ENCODE measurements at regions not wholly inside any gene's neighbourhood (a gene's known extent, or its start where the extent isn't known, plus 50 kb on each side); places are given as distances from the start of the nearest gene placed in this dataset.
"Not testable (repeated sequence)": the region's sequence is repeated elsewhere in the genome, so short reads cannot be mapped to it uniquely, and the experiment has no call there.

- peak; percentile 1 for DNase-seq (ENCODE audit: low read depth)
Measured at GRCh38 chr10:65581426-65582026, 1344.3 kb upstream of the LRRTM3 start.

GRCh38 chr10:65602182-65602865, 1323.5 kb upstream of the LRRTM3 start:
- no peak for DNase-seq (ENCODE audit: low read depth)

GRCh38 chr10:65611592-65611991, 1314.2 kb upstream of the LRRTM3 start:
- DNase-seq (ENCODE audit: low read depth) = no peak

- no peak for DNase-seq (ENCODE audit: low read depth)
Measured at GRCh38 chr10:65614956-65615565, 1310.8 kb upstream of the LRRTM3 start.

DNA sequence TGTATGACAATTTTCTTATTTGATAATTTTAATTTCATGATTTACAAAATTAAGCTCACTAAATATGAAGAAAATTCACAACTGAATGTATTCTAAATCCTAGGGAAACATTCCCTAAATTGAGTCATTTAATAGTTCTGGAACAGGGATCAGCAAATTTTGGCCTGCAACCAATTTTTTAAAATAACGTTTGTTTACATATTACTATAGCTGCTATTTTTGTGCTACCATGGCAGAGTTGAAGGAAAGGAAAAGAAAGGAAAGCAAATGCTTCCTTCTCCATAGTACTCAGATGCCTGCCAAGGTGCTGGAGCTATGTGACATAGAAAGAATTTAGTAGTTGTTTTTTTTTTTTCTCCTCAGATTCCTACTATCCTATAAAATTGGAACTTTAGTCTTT, 1307.7 kb upstream of the LRRTM3 start:
- peak; percentile 22 for DNase-seq (ENCODE audit: low read depth)

GRCh38 chr10:65620404-65621048, 1305.3 kb upstream of the LRRTM3 start:
- DNase-seq (ENCODE audit: low read depth) = no peak

DNA sequence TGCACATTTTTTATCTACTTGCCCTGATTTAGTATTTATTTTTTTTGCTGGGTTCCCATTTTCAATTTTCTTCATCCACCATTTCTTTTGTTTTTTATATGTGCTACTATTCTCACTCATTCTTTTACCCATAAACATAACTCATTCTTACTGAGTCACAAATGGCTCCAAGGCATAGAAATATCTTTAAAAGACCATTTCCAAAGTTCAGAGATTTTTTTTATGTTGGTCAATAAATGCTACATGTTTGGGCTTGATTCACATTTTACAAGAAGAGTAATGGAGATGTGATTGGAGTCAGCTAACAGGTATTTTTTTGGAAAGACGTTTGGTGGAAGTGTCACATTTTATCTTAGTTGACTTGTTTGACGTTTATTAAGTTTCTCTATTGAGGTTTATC, 1303.2 kb upstream of the LRRTM3 start:
- no peak for DNase-seq (ENCODE audit: low read depth)

- peak; percentile 1 for DNase-seq (ENCODE audit: low read depth)
Measured at GRCh38 chr10:65628493-65629139, 1297.2 kb upstream of the LRRTM3 start.

DNA sequence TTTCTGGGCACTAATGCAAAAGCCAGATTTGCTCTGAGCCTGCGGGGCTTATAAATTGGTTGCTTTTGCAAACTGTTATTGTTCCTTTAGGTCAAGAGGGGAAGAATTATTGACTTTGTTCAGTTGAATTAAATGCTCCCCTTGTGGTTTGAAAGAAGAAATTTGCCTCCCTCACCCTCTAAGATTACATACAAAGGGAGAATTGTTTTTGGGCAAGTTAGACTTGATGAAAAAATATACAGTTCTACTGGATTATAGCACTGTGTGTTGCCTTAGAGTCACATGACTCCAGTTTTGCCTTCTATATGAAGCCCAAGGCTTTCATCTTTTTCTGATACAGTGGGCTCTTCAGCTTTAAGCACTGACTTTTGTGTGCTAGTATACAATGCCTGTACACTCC, 1265.8 kb upstream of the LRRTM3 start:
- no peak for DNase-seq (ENCODE audit: low read depth)

DNA sequence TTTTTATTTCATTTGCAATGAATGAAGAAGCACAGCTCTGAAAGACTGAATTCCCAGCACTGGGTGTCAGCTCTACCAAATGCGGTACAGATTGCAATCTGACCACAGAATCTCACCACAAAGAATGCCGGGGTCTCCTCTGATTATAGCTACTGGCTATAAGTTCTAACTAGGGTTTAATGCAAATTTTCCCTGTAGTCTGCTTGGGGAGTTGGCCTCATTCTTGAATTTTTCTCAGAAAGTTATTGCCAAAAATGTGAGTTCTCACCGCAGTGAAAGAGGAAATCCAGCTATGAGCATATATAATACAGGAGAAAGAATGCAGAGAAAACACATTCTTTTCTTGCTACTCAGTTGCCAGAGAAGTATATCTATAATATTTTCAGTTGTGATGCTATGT, 1255.7 kb upstream of the LRRTM3 start:
- DNase-seq (ENCODE audit: low read depth) = peak; percentile 19

DNA sequence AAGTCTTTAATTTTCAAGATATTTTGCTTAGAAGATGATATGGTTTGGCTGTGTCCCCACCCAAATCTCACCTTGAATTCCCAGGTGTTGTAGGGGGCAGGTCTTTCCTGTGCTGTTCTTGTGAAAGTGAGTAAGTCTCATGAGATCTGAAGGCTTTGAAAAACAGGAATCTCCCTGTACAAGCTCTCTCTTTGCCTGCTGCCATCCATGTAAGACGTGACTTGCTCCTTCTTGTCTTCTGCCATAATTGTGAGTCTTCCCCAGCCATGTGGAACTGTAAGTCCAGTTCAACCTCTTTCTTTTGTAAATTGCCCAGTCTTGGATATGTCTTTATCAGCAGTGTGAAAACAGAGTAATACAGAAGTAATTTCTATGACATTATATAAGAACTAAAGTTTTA, 1255.2 kb upstream of the LRRTM3 start:
- not testable (repeated sequence) for DNase-seq (ENCODE audit: low read depth)

- DNase-seq (ENCODE audit: low read depth) = no peak
Measured at GRCh38 chr10:65675236-65675635, 1250.6 kb upstream of the LRRTM3 start.

- no peak for DNase-seq (ENCODE audit: low read depth)
Measured at GRCh38 chr10:65684896-65685295, 1240.9 kb upstream of the LRRTM3 start.

DNA sequence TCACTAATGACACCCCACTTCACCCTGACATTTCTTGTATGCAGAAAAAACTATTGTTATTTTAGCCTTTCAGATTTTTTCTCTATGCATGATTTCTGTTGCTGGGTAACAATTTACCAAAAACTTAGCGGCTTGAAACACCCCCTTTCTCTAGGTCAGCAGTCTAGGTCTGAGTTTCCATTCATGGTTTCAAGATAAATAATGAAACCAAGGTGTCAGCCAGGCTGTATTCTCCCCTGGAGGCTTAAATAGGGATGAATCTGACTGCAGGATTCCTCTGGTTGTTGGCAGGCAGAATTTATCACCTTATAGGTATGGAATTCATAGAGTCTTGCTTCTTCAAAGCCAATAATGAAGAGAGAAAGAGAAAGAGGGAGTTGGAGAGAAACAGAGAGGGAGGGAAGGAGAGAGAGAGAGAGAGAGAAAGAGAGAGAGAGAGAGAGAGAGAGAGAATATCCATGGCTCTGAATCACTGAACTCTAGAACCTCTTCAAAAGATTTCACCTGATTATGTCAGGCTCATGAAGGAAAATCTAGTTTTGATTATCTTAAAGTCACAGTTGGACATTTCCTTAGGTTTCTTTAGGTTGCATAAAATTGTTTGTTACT, 1224.6 kb upstream of the LRRTM3 start:
- DNase-seq (ENCODE audit: low read depth) = no peak

- DNase-seq (ENCODE audit: low read depth) = no peak
Measured at GRCh38 chr10:65708057-65708456, 1217.8 kb upstream of the LRRTM3 start.

- DNase-seq (ENCODE audit: low read depth) = peak; percentile 1
Measured at GRCh38 chr10:65710306-65710705, 1215.5 kb upstream of the LRRTM3 start.

DNA sequence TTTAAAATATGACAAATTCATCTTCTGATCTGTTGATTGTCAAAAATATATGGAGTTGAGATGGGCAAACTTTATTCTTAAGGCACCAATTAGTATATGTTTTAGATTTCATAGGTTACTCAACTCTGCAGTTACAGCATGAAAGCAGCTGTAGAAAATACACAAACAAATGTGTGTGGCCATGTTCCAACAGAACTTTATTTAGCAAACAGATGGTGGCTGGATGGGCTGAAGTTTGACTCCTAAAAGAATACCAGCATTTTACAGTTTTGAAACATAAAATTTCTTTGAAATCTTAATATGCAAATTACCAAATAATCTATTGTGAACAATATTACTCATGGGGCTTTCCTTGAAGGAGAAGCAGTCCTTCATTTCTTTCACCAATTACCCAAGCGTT, 1206.0 kb upstream of the LRRTM3 start:
- peak; percentile 5 for DNase-seq (ENCODE audit: low read depth)

DNA sequence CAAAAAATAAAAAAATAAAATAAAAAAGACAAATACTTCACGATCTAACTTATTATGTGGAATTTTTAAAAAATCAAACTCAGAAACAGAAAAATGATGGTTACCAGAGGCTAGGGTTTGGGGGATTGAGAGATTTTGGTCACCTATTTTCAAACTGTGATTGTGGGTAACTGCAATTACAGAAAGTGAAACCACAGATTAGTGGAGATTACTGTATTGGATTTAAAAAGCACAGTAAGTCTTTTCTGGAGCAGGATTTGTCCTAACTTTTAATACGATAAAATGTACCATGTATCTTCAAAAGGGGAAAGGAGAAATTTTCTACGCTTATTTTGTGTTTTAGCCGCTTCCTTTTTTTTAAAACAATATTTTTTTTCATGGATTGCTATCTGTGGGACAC, 1204.9 kb upstream of the LRRTM3 start:
- no peak for DNase-seq (ENCODE audit: low read depth)

DNA sequence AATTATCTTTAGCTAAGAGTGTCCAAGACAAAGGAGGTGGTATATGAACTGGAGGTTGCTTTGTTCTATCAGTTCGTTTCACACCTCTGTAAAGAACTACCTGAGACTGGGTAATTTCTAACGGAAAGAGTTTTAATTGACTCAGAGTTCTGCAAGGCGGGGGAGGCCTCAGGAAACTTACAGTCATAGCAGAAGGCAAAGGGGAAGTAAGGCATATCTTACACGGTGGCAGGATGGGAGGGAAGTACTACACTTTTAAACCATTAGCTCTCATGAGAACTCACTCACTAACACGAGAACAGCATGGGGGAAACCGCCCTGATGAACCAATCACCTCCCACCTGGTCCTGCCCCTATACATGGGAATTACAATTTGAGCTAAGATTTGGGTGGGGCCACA, 1202.3 kb upstream of the LRRTM3 start:
- no peak for DNase-seq (ENCODE audit: low read depth)

GRCh38 chr10:65735382-65735781, 1190.5 kb upstream of the LRRTM3 start:
- DNase-seq (ENCODE audit: low read depth) = no peak

DNA sequence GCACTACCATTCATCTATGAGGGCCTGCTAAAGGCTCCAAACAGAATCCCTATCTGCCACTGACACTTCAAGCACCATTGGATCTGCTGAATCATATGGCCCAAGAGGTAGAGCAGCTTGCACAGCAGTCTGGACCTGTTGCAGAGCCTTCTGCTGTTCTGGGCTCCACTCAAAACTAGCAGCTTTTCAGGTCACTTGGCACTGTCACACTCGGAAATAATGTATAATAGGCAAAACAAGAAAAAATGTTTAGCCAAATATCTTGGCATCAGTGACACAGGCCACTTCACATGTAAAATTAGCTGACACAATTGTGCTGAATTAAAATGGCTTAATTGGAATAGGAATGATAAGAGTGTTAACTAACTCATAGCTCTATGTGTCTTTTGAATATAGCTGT, 1182.9 kb upstream of the LRRTM3 start:
- no peak for DNase-seq (ENCODE audit: low read depth)

- no peak for DNase-seq (ENCODE audit: low read depth)
Measured at GRCh38 chr10:65751218-65751617, 1174.6 kb upstream of the LRRTM3 start.

Data from LHCN-M2 (cell line).